ENCODE measurements at regions not wholly inside any gene's neighbourhood (a gene's known extent, or its start where the extent isn't known, plus 50 kb on each side); places are given as distances from the start of the nearest gene placed in this dataset.

DNA sequence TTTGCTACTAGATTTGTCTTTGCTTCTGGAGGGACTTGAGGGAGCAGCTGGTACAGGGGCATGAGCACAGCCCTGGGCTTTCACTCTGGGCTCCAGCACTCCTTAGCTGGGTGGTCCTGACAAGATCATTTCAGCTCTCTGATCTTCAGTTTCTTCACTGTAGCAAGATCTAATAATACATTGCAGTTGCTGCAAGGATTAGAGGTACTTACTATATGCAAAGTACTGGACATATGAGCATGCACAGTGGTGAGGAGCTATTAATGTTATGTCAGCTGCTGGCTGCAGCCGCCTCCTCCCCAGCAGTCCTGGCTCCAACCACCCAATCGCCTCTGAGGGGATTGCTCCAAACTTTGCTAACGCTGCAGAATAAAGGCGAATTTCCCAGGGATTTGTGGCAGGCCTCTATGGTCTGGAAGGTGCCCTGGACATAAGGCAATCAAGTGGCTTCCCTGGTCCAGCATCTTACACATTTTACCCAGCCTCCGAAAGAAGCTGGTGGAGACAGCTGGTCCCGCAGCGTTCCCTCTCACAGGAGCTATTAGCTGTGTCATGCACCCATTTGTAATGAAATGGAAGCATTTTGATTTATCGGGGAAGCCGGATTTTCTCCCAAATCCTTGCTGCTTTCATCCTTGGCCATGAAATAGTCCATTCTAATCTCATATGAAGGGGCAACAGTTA lies 96.7 kb downstream of the RHOB start:
- TF ChIP-seq EP300 (IDR thresholded peaks at IDR 0.05) (no peak), CTCF (IDR thresholded peaks at IDR 0.05) (no peak)

Measured in upper lobe of left lung (tissue), 4 donors.